CD4-positive, CD25-positive, alpha-beta regulatory T cell (primary cell): ENCODE measurements at regions not wholly inside any gene's neighbourhood (a gene's known extent, or its start where the extent isn't known, plus 50 kb on each side); places are given as distances from the start of the nearest gene placed in this dataset.

ENCODE experiments used
- ATAC-seq, 2 donors: fragments of 150-1000 bp; cut with Tn5 transposase; one replicate each; pipeline ENCODE4 v1.10.0; 2021; ENCODE audit warnings: low read depth in 2 of 2, moderate number of reproducible peaks in 2 of 2, moderate library complexity in 1 of 2
- DNase-seq, 3 donors: peaks; one replicate each; pipeline versions ENCODE4 v3.0.0 to v3.0.0-alpha.2; 2012 to 2022; ENCODE audit warnings: mixed read lengths in 1 of 3
- H3K27ac ChIP-seq: one replicate; pipeline ENCODE4 v1.7.0; 2013; ENCODE audit warnings: mild to moderate bottlenecking, low read length; ENCODE audit not compliant: insufficient read depth, poor library complexity, severe bottlenecking
- H3K27me3 ChIP-seq: one replicate; pipeline ENCODE4 v1.7.0; 2013; ENCODE audit warnings: low read length; ENCODE audit not compliant: control insufficient read depth, insufficient read depth
- H3K36me3 ChIP-seq: one replicate; pipeline ENCODE4 v1.7.0; 2013; ENCODE audit warnings: mild to moderate bottlenecking, low read length, moderate library complexity; ENCODE audit not compliant: control insufficient read depth, insufficient read depth
- H3K4me1 ChIP-seq: 2 replicates; pipeline ENCODE4 v1.7.0; 2013; ENCODE audit warnings: mild to moderate bottlenecking, low read length; ENCODE audit not compliant: insufficient read depth, control insufficient read depth, poor library complexity, severe bottlenecking
- H3K4me3 ChIP-seq: one replicate; pipeline ENCODE4 v1.7.0; 2013; ENCODE audit warnings: low read depth, mild to moderate bottlenecking, low read length, moderate library complexity
- H3K9me3 ChIP-seq, 2 experiments: 1 replicate in 1 of 2; 2 replicates in 1 of 2; pipeline ENCODE4 v1.7.0; 2013; ENCODE audit warnings: low read length in 2 of 2, mild to moderate bottlenecking in 1 of 2, moderate library complexity in 1 of 2; ENCODE audit not compliant: control insufficient read depth in 2 of 2
- H3K27ac Mint-ChIP-seq, 3 donors: one replicate each; pipeline ENCODE4 v1.8.0; 2020 to 2022; ENCODE audit warnings: mild to moderate bottlenecking in 3 of 3, mixed read lengths in 3 of 3, moderate library complexity in 2 of 3
- H3K27me3 Mint-ChIP-seq: one replicate; pipeline ENCODE4 v1.8.0; 2022; ENCODE audit warnings: mild to moderate bottlenecking, mixed read lengths
- H3K36me3 Mint-ChIP-seq: one replicate; pipeline ENCODE4 v1.8.0; 2020; ENCODE audit warnings: mixed read lengths
- H3K4me1 Mint-ChIP-seq, 4 donors: one replicate each; pipeline ENCODE4 v1.8.0; 2020 to 2022; ENCODE audit warnings: mixed read lengths in 4 of 4, mild to moderate bottlenecking in 1 of 4
- H3K4me3 Mint-ChIP-seq, 4 donors: one replicate each; pipeline ENCODE4 v1.8.0; 2020 to 2022; ENCODE audit warnings: mild to moderate bottlenecking in 4 of 4, mixed read lengths in 4 of 4, moderate library complexity in 3 of 4
- H3K9me3 Mint-ChIP-seq, 7 donors: one replicate each; pipeline ENCODE4 v1.8.0; 2020 to 2022; ENCODE audit warnings: mixed read lengths in 7 of 7, mild to moderate bottlenecking in 3 of 7, moderate library complexity in 2 of 7

- no peak overlapping the region for H3K4me3 ChIP-seq
- Mint-ChIP-seq H3K36me3 (no peaks in the 10 kb centered on the region), H3K9me3 (peaks cover 0 to 5% (median 2%) of the 10 kb centered on the region in 7 donors), H3K4me1 (no peaks in the 10 kb centered on the region), H3K27ac (no peak overlapping the region), H3K4me3 (no peak overlapping the region), H3K27me3 (no peaks in the 10 kb centered on the region)
- H3K27me3 ChIP-seq = no peaks in the 10 kb centered on the region
- H3K36me3 ChIP-seq = no peaks in the 10 kb centered on the region
- H3K27ac ChIP-seq = no peak overlapping the region
- ATAC-seq = no peak
- no peaks in the 10 kb centered on the region for H3K4me1 ChIP-seq
- DNase-seq = no peak
- no peaks in the 10 kb centered on the region for H3K9me3 ChIP-seq
Measured at GRCh38 chr11:92384802-92385201, 160.2 kb downstream of the FAT3 start.

- no peak for ATAC-seq
Measured at GRCh38 chr11:92386577-92386976, 162.0 kb downstream of the FAT3 start.

GRCh38 chr11:92387859-92388258 lies 163.2 kb downstream of the FAT3 start:
- no peak for DNase-seq
- Mint-ChIP-seq H3K27me3 (no peaks in the 10 kb centered on the region), H3K27ac (no peak overlapping the region), H3K4me3 (no peak overlapping the region), H3K36me3 (no peaks in the 10 kb centered on the region), H3K9me3 (peaks cover 0 to 3% (median 1%) of the 10 kb centered on the region in 7 donors), H3K4me1 (no peaks in the 10 kb centered on the region)
- Histone ChIP-seq H3K4me3 (no peak overlapping the region), H3K4me1 (no peaks in the 10 kb centered on the region), H3K9me3 (no peaks in the 10 kb centered on the region), H3K27me3 (no peaks in the 10 kb centered on the region), H3K36me3 (no peaks in the 10 kb centered on the region), H3K27ac (no peak overlapping the region)
- no peak for ATAC-seq

More at GRCh38 chr11:92386577-92386976, 162.0 kb downstream of the FAT3 start:
- Mint-ChIP-seq H3K27ac (no peak overlapping the region), H3K4me1 (no peaks in the 10 kb centered on the region), H3K27me3 (no peaks in the 10 kb centered on the region), H3K9me3 (peaks cover 0 to 3% (median 1%) of the 10 kb centered on the region in 7 donors), H3K4me3 (no peak overlapping the region), H3K36me3 (no peaks in the 10 kb centered on the region)
- Histone ChIP-seq H3K4me3 (no peak overlapping the region), H3K27ac (no peak overlapping the region), H3K4me1 (no peaks in the 10 kb centered on the region), H3K9me3 (no peaks in the 10 kb centered on the region), H3K36me3 (no peaks in the 10 kb centered on the region), H3K27me3 (no peaks in the 10 kb centered on the region)
- DNase-seq = no peak

- H3K36me3 ChIP-seq = no peaks in the 10 kb centered on the region
- Mint-ChIP-seq H3K36me3 (no peaks in the 10 kb centered on the region), H3K27me3 (no peaks in the 10 kb centered on the region), H3K4me1 (no peaks in the 10 kb centered on the region), H3K27ac (no peak overlapping the region), H3K4me3 (no peak overlapping the region), H3K9me3 (peaks cover 0 to 4% (median 0%) of the 10 kb centered on the region in 7 donors)
- no peaks in the 10 kb centered on the region for H3K27me3 ChIP-seq
- no peaks in the 10 kb centered on the region for H3K9me3 ChIP-seq
- H3K4me3 ChIP-seq = no peak overlapping the region
- ATAC-seq (no peak), DNase-seq (no peak)
- H3K27ac ChIP-seq = no peak overlapping the region
- H3K4me1 ChIP-seq = no peaks in the 10 kb centered on the region
Measured at GRCh38 chr11:92388380-92388779, 163.8 kb downstream of the FAT3 start.

GRCh38 chr11:92390783-92391182 lies 166.2 kb downstream of the FAT3 start:
- DNase-seq (no peak), ATAC-seq (no peak)
- no peaks in the 10 kb centered on the region for H3K27me3 Mint-ChIP-seq
- no peaks in the 10 kb centered on the region for H3K4me1 Mint-ChIP-seq
- H3K9me3 Mint-ChIP-seq = peaks cover 0 to 3% (median 0%) of the 10 kb centered on the region in 7 donors
- H3K4me1 ChIP-seq = no peaks in the 10 kb centered on the region
- H3K27me3 ChIP-seq = no peaks in the 10 kb centered on the region
- H3K36me3 Mint-ChIP-seq = no peaks in the 10 kb centered on the region
- H3K9me3 ChIP-seq = no peaks in the 10 kb centered on the region
- no peak overlapping the region for H3K27ac ChIP-seq
- H3K4me3 Mint-ChIP-seq = no peak overlapping the region
- H3K27ac Mint-ChIP-seq = no peak overlapping the region
- H3K36me3 ChIP-seq = no peaks in the 10 kb centered on the region
- H3K4me3 ChIP-seq = no peak overlapping the region

- DNase-seq = no peak
- Mint-ChIP-seq H3K27ac (no peak overlapping the region), H3K27me3 (no peaks in the 10 kb centered on the region), H3K36me3 (no peaks in the 10 kb centered on the region), H3K4me3 (no peak overlapping the region), H3K9me3 (peaks cover 0 to 4% (median 0%) of the 10 kb centered on the region in 7 donors), H3K4me1 (no peaks in the 10 kb centered on the region)
- Histone ChIP-seq H3K36me3 (no peaks in the 10 kb centered on the region), H3K9me3 (no peaks in the 10 kb centered on the region), H3K27ac (no peak overlapping the region), H3K4me3 (no peak overlapping the region), H3K27me3 (no peaks in the 10 kb centered on the region), H3K4me1 (no peaks in the 10 kb centered on the region)
- ATAC-seq = no peak
Measured at GRCh38 chr11:92391364-92391763, 166.7 kb downstream of the FAT3 start.

- DNase-seq (no peak), ATAC-seq (no peak)
- Histone ChIP-seq H3K4me3 (no peak overlapping the region), H3K9me3 (no peaks in the 10 kb centered on the region), H3K36me3 (no peaks in the 10 kb centered on the region), H3K4me1 (no peaks in the 10 kb centered on the region), H3K27me3 (no peaks in the 10 kb centered on the region), H3K27ac (no peak overlapping the region)
- no peaks in the 10 kb centered on the region for H3K27me3 Mint-ChIP-seq
- H3K36me3 Mint-ChIP-seq = no peaks in the 10 kb centered on the region
- no peak overlapping the region for H3K27ac Mint-ChIP-seq
- peaks cover 0 to 4% (median 0%) of the 10 kb centered on the region in 7 donors for H3K9me3 Mint-ChIP-seq
- H3K4me1 Mint-ChIP-seq = no peaks in the 10 kb centered on the region
- H3K4me3 Mint-ChIP-seq = no peak overlapping the region
Measured at GRCh38 chr11:92391808-92392207, 167.2 kb downstream of the FAT3 start.

GRCh38 chr11:92393218-92393617 lies 168.6 kb downstream of the FAT3 start:
- Histone ChIP-seq H3K4me1 (no peaks in the 10 kb centered on the region), H3K4me3 (no peak overlapping the region), H3K9me3 (no peaks in the 10 kb centered on the region), H3K27me3 (no peaks in the 10 kb centered on the region), H3K27ac (no peak overlapping the region), H3K36me3 (no peaks in the 10 kb centered on the region)
- Mint-ChIP-seq H3K27me3 (no peaks in the 10 kb centered on the region), H3K9me3 (peaks cover 0 to 4% (median 0%) of the 10 kb centered on the region in 7 donors), H3K27ac (peak overlapping the region in 2 of 3 donors; percentile 34 to 57), H3K4me1 (no peaks in the 10 kb centered on the region), H3K4me3 (peak overlapping the region in 1 of 4 donors; percentile 17), H3K36me3 (no peaks in the 10 kb centered on the region)
- DNase-seq (no peak), ATAC-seq (no peak)
